GM19324 (cell line): ENCODE measurements at regions not wholly inside any gene's neighbourhood (a gene's known extent, or its start where the extent isn't known, plus 50 kb on each side); places are given as distances from the start of the nearest gene placed in this dataset.

ENCODE experiments used
- ATAC-seq: cut with Tn5 transposase; IDR thresholded peaks from one replicate; pipeline ENCODE4 v1.9.1; 2021; ENCODE audit warnings: mild to moderate bottlenecking, moderate library complexity; ENCODE audit not compliant: unreplicated experiment, low FRiP score

- ATAC-seq = no peak
Observed at GRCh38 chr14:21735639-21736307, 62.2 kb upstream of the OR4E1 start.

DNA sequence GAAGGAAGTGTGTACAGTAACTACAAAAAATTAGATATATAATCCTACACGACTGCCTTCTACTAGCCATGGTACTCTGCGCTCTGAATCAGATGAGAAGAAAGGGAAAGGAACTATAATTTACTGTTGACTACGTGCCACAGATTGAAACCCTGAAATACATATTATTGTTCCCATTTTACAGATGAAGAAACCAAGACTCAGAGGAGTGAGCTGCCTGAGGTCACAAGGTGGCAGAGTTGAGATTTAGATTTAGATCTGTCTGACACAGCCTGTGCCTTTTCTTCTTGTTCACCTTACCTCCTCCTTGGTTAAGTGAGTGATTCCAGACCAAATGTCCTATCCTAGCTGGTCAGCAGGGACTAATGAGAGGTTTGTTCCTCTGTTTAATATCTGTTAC is 61.6 kb upstream of the OR4E1 start:
- ATAC-seq = no peak

DNA sequence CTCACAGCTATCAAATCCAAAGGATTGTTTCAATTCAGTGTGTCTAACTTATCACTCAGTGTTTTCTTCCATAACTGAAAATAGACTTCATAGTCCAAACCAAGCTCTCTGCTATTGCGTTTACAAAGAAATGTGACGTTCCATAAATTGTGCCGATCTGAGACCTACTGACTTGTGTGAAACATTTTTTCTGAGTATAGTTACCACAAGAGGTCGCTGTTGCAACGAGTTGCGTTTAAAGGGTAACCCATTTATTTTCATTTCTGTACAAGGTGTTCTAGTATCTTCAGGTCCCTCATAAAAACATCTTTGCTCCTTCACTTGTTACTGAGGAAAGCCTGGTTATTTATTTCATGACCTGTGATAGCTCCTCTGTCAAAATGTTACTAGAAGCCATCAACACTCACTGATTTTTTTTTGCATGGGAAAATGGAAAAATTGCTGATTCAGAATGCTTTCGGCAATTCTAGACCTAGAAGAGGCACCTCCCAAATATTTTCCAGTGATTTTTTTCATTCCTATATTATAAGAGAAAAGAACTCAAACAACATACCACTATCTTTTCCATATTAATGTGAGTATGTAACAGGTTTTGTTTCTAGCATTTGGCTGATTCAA is 60.9 kb upstream of the OR4E1 start:
- ATAC-seq = no peak

DNA sequence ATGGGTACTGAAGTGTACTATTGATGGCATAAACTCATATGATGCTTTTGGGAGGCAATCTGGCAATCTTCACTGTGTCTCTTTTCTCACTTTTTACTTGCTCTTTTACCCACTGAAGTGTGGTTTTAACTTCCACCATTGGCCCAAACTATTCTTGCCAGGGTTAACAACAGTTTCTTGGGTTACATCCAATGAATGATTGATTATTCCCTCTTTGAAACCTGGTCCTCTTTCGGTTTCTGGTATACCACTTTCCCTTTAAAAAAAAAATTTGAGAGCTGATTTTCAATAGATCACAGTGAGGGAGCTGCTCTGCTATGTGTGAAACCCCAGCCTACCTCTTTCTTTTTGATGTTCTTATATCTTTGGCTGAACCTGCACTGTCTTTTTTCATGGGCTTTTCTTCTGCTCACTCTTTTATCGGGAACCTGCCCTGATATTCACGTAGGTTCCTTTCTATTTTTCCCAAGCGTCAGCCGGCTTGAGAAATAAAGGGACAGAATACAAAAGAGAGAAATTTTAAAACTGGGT is 56.1 kb upstream of the OR4E1 start:
- no peak for ATAC-seq

DNA sequence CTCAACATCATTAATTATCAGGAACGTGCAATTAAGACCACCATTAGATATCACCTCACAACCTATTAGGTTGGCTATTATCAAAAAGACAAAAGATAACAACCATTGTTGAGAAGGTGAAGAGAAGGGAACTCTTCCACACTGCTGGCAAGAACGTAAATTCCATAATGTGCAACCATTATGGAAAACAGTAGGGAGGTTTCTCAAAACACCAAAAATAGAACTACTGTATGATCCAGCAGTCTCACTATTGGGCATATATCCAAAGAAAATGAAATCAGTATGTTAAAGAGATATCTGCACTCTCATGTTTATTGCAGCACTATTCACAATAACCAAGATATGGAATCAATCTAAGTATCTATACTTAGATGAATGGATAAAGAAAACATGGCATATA is 51.6 kb upstream of the OR4E1 start:
- no peak for ATAC-seq

DNA sequence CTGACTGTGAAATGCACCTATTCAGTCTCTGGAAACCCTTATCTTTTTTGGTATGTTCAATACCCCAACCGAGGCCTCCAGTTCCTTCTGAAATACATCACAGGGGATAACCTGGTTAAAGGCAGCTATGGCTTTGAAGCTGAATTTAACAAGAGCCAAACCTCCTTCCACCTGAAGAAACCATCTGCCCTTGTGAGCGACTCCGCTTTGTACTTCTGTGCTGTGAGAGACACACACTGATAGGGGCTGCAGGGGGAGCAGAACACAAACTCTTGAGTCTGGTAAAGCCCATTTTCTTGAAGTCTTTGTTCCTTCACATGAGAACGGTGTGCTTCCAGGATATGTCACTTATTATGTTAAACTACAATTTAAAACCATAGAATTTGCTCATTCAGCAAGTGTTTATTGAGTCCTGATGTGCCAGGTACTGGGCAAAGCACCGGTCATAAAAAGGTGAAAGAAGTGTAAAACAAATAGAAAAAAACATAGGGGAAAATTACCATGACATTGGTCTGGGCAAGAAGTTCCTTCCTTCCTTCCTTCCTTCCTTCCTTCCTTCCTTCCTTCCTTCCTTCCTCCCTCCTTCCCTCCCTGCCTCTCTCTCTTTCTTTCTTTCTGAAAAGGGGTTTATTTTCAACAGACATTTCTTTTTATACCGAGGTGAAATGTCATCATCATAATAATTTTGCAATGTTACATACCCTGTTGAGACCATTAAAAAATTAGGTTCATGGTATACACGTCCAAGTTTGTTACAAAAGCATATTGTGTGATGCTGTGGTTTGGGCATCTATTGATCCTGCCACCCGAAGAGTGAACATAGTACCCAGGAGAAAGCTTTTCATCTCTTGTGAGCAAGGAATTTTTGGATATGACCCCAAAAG is 50.7 kb upstream of the OR4E1 start:
- ATAC-seq = no peak

DNA sequence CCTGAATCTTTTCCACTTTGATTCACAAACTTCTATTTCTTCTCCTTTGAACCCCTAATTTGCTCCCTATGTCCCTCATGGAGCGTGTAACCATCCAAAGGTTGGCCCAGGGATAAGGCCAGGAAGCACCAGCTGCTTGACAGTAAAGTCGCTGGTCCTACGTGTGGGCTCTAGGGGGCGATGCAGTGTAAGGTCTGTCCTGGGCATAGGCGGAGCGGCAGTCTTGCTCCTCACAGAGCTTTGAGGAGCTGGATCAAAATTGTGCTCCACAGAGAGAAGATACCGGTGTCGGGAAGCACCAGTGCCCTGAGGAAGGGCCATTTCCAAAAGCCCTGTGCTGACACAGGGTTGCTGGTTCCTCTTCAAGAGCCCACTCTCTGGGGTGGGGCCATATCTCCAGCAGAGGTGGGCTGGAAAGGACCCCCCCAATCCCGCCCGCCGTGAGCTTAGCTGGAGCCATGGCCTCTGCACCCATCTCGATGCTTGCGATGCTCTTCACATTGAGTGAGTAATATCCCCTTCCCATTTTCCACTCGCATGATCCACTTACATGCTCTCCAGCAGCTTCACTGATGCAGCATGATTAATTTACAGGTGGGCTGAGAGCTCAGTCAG is 49.9 kb upstream of the OR4E1 start:
- ATAC-seq = no peak
